HepG2 (cell line): ENCODE measurements at regions not wholly inside any gene's neighbourhood (a gene's known extent, or its start where the extent isn't known, plus 50 kb on each side); places are given as distances from the start of the nearest gene placed in this dataset.

Source experiments
- ATAC-seq: fragments of 200-7000 bp; cut with Tn5 transposase; 3 replicates; pipeline ENCODE4 v1.9.1; 2020; ENCODE audit warnings: mild to moderate bottlenecking, moderate library complexity
- BruUV-seq: library from RNA; stranded (reverse); fragments of 400-500 nt; replicated peaks from 2 replicates; lab custom pipeline; 2021; lab: Mats Ljungman, UMichigan
- CTCF ChIA-PET: fragments of 300-600 bp; formaldehyde crosslinking; extraction: SDS; loops from one replicate; lab custom pipeline; 2021; ENCODE audit warnings: low total read pairs, inconsistent platforms, low intra/inter-chr PET ratio; lab: Yijun Ruan, JAX
- POLR2A ChIA-PET: fragments of 350-600 bp; sonication (Branson Sonifier 250); formaldehyde crosslinking; loops from one replicate; lab custom pipeline; 2020; ENCODE audit warnings: antibody characterized with exemption, inconsistent platforms; lab: Yijun Ruan, JAX
- DNase-seq: peaks from one replicate; pipeline ENCODE4 v3.0.0-alpha.2; 2015; ENCODE audit warnings: low spot score
- FAIRE-seq: peaks from 3 replicates; lab custom pipeline; 2011; peaks lifted over from hg19 to GRCh38; lab: Jason Lieb, UNC
- H2AFZ ChIP-seq: one replicate; pipeline ENCODE4 v1.6.1; 2011; ENCODE audit warnings: low read length, inconsistent platforms
- H3K27ac ChIP-seq: fragments of 300-600 bp; 3 replicates; pipeline ENCODE4 v1.8.0; 2011; ENCODE audit warnings: mixed run types, mild to moderate bottlenecking, mixed read lengths, low read length, inconsistent platforms; ENCODE audit not compliant: insufficient read depth; ENCODE audit errors: extremely low read length
- H3K27me3 ChIP-seq, 2 experiments: fragments of 200-600 bp in 1 of 2; 2 replicates in 1 of 2; 3 replicates in 1 of 2; pipeline versions ENCODE4 v1.6.0 to v1.8.0; 2011; ENCODE audit warnings: low read length in 2 of 2, mild to moderate bottlenecking in 2 of 2, moderate library complexity in 2 of 2, inconsistent platforms in 1 of 2; ENCODE audit not compliant: insufficient read depth in 2 of 2, control insufficient read depth in 1 of 2
- H3K36me3 ChIP-seq, 2 experiments: fragments of 200-600 bp in 1 of 2; replicated peaks in 1 of 2; 2 replicates in 1 of 2; 3 replicates in 1 of 2; pipeline versions ENCODE4 v1.5.1 to v1.8.0; 2011; ENCODE audit warnings: low read length in 2 of 2, inconsistent platforms in 1 of 2; ENCODE audit not compliant: insufficient read depth in 2 of 2, control insufficient read depth in 1 of 2
- H3K4me1 ChIP-seq: 2 replicates; pipeline ENCODE4 v1.5.1; 2012; ENCODE audit warnings: low read length, inconsistent platforms; ENCODE audit not compliant: insufficient read depth
- H3K4me2 ChIP-seq: 2 replicates; pipeline ENCODE4 v1.6.0; 2011; ENCODE audit warnings: low read depth, low read length, inconsistent platforms
- H3K4me3 ChIP-seq, 3 experiments: fragments of 200-600 bp in 1 of 3; sonication (generic), shearing (Covaris generic) in 1 of 3; replicated peaks in 1 of 3; 2 replicates each; pipeline ENCODE4 v1.5.1; 2011 to 2016; ENCODE audit warnings: low read length in 3 of 3, inconsistent platforms in 2 of 3, low read depth in 2 of 3, mild to moderate bottlenecking in 2 of 3, control low read depth in 1 of 3, mixed read lengths in 1 of 3; ENCODE audit not compliant: insufficient read depth in 1 of 3
- H3K79me2 ChIP-seq: one replicate; pipeline ENCODE4 v1.6.1; 2011; ENCODE audit warnings: low read length, inconsistent platforms; ENCODE audit not compliant: insufficient read depth
- H3K9ac ChIP-seq: 2 replicates; pipeline ENCODE4 v1.6.0; 2011; ENCODE audit warnings: mild to moderate bottlenecking, low read depth, low read length, inconsistent platforms; ENCODE audit not compliant: insufficient read depth
- H3K9me3 ChIP-seq: 2 replicates; pipeline ENCODE4 v1.5.1; 2012; ENCODE audit warnings: mild to moderate bottlenecking, low read length
- H4K20me1 ChIP-seq: 2 replicates; pipeline ENCODE4 v1.6.0; 2011; ENCODE audit warnings: inconsistent platforms, mild to moderate bottlenecking, low read length, moderate library complexity; ENCODE audit not compliant: insufficient read depth
- BCLAF1 ChIP-seq: fragments of 450-650 bp; IDR thresholded peaks from 2 replicates; pipeline ENCODE4 v1.6.1; 2017; ENCODE audit warnings: mild to moderate bottlenecking
- CHD2 ChIP-seq: IDR thresholded peaks from 2 replicates; pipeline ENCODE4 v1.6.1; 2011; ENCODE audit warnings: low read depth, low read length, improper control_type of control experiment
- DNMT1 ChIP-seq: sonication (generic); formaldehyde crosslinking; IDR thresholded peaks from 2 replicates; pipeline ENCODE4 v1.5.1; 2020; ENCODE audit warnings: mild to moderate bottlenecking, missing genetic modification reagents
- EP300 ChIP-seq, 3 experiments: sonication (generic) in 1 of 3; formaldehyde crosslinking in 1 of 3; IDR thresholded peaks; 2 replicates each; pipeline versions ENCODE4 v1.5.1 to v1.6.1; 2011 to 2020; ENCODE audit warnings: low read depth in 2 of 3, low read length in 2 of 3, borderline replicate concordance in 1 of 3, improper control_type of control experiment in 1 of 3, mild to moderate bottlenecking in 1 of 3, missing genetic modification reagents in 1 of 3, moderate library complexity in 1 of 3
- KAT8 ChIP-seq: IDR thresholded peaks from 2 replicates; pipeline ENCODE4 v1.6.1; 2016; ENCODE audit warnings: missing genetic modification reagents, missing compliant biosample characterization
- MXD3 ChIP-seq: IDR thresholded peaks from 2 replicates; pipeline ENCODE4 v1.6.1; 2016; ENCODE audit warnings: mild to moderate bottlenecking, missing biosample characterization, missing genetic modification reagents
- NR2F2 ChIP-seq: IDR thresholded peaks from 2 replicates; pipeline ENCODE4 v1.6.1; 2012; ENCODE audit warnings: low read depth, inconsistent platforms, borderline replicate concordance
- NRL ChIP-seq: sonication (generic); formaldehyde crosslinking; IDR thresholded peaks from 2 replicates; pipeline ENCODE4 v1.5.0; 2020; ENCODE audit warnings: missing genetic modification reagents, mild to moderate bottlenecking, moderate library complexity, borderline replicate concordance
- RAD51 ChIP-seq: fragments of 450-650 bp; IDR thresholded peaks from 2 replicates; pipeline ENCODE4 v1.6.1; 2016; ENCODE audit warnings: borderline replicate concordance
- RFX5 ChIP-seq: IDR thresholded peaks from 2 replicates; pipeline ENCODE4 v1.6.1; 2011; ENCODE audit warnings: low read depth, low read length, improper control_type of control experiment
- SNAPC5 ChIP-seq: sonication (generic); formaldehyde crosslinking; IDR thresholded peaks from 2 replicates; pipeline ENCODE4 v1.8.1; 2023; ENCODE audit warnings: mild to moderate bottlenecking, missing genetic modification reagents, borderline replicate concordance
- SRSF1 ChIP-seq: fragments of 200-400 bp; formaldehyde crosslinking; optimal IDR thresholded peaks from 2 replicates; pipeline ENCODE3; 2017; ENCODE audit warnings: mild to moderate bottlenecking, low read depth, low read length, moderate library complexity
- SRSF4 ChIP-seq: fragments of 200-400 bp; formaldehyde crosslinking; IDR thresholded peaks from one replicate; pipeline ENCODE4 v1.6.1; 2018; ENCODE audit warnings: mild to moderate bottlenecking, low read depth, low read length, moderate library complexity; ENCODE audit not compliant: poor library complexity, severe bottlenecking
- ZNF780A ChIP-seq: sonication (generic); formaldehyde crosslinking; IDR thresholded peaks from 2 replicates; pipeline ENCODE4 v1.8.0; 2022; ENCODE audit warnings: mild to moderate bottlenecking, missing genetic modification reagents, moderate library complexity
- ZXDC ChIP-seq: sonication (generic); formaldehyde crosslinking; IDR thresholded peaks from 2 replicates; pipeline ENCODE4 v1.5.0; 2020; ENCODE audit warnings: mild to moderate bottlenecking, missing genetic modification reagents
- WGBS: methylation state at CpG from one replicate; pipeline ENCODE4 v1.1.6; 2017; ENCODE audit warnings: low lambda C conversion rate; 5-methylcytosine and 5-hydroxymethylcytosine counted together
- in situ Hi-C: cut with HindIII; loops from 2 replicates; pipeline ENCODE4 v1.10.0; 2017; ENCODE audit warnings: low pct_unique_long_range_greater_than_20kb; ENCODE audit not compliant: extremely low pct_ligation_motif_present
- intact Hi-C: fragments of 100-400 bp; cut with micrococcal nuclease; formaldehyde crosslinking; loops from one replicate; pipeline ENCODE4 v1.10.0; 2022; ENCODE audit not compliant: unreplicated experiment
- TF ChIP-seq, protein P1 (sequence below): sonication (generic); formaldehyde crosslinking; IDR thresholded peaks from 2 replicates; pipeline ENCODE4 v1.8.1; 2023; ENCODE audit warnings: missing genetic modification reagents, mild to moderate bottlenecking, borderline replicate concordance

DNA sequence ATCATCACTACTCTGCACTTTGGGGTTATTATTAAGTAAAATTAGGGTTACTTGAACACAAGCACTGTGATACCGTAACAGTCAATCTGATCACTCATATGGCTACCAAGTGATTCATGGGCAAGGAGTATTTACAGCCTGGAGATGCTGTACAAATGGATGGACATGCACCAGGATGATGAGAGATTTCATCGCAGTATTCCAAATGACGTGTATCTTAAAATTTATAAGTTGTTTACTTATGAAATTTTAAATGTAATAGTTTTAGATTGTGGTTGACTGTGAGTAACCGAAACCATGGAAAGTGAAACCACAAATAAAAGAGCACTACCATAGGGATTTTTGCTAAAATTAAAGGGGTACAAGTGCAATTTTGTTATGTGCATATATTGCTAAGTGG lies 462.2 kb upstream of the PTGER4 start:
- no peak for FAIRE-seq
- CTCF ChIA-PET, result no interaction called here
- Histone ChIP-seq H3K27me3 (no peaks in the 10 kb centered on the region; a peak in 1 of 5 replicates), H3K27ac (no peak overlapping the region), H3K4me3 (no peak overlapping the region), H3K9ac (no peak overlapping the region), H2AFZ (no peak overlapping the region), H3K9me3 (peaks cover 30% of the 10 kb centered on the region), H3K79me2 (no peaks in the 10 kb centered on the region), H3K36me3 (no peaks in the 10 kb centered on the region), H4K20me1 (no peaks in the 10 kb centered on the region), H3K4me2 (no peak overlapping the region), H3K4me1 (no peaks in the 10 kb centered on the region)
- no peak for DNase-seq
- POLR2A ChIA-PET, result no interaction called here
- intact Hi-C loops (no loop called here), in situ Hi-C loops (no loop called here)
- 26% methylated on average over 4 of the region's 4 CpGs for WGBS
- TF ChIP-seq SRSF1 (no peak), NR2F2 (no peak), RAD51 (no peak), ZNF780A (no peak), CHD2 (no peak), RFX5 (no peak), DNMT1 (CRISPR knock-in tag) (no peak), BCLAF1 (no peak), SRSF4 (no peak), SNAPC5 (no peak), NRL (CRISPR knock-in tag) (no peak), EP300 (IDR thresholded peaks at IDR 0.05; ENCODE audit: low read depth in 2 of 2, low read length in 2 of 2) (no peak), EP300 (CRISPR knock-in tag; IDR thresholded peaks at IDR 0.05; ENCODE audit: borderline replicate concordance) (no peak), ZXDC (no peak), KAT8 (no peak), MXD3 (CRISPR knock-in tag) (no peak)
- TF ChIP-seq, protein P1, sequence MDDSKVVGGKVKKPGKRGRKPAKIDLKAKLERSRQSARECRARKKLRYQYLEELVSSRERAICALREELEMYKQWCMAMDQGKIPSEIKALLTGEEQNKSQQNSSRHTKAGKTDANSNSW (CRISPR knock-in tag), result no peak
- no TSS peak for BruUV-seq
- no peak for ATAC-seq
